Skin of body (tissue), 1 donor: ENCODE measurements at regions not wholly inside any gene's neighbourhood (a gene's known extent, or its start where the extent isn't known, plus 50 kb on each side); places are given as distances from the start of the nearest gene placed in this dataset.

ENCODE experiments used
- DNase-seq: peaks from one replicate; lab custom pipeline; 2025; lab: John Stamatoyannopoulos, UW

- DNase-seq, result no peak
Measured at GRCh38 chr22:46077669-46078099, 72.6 kb upstream of the PPARA start.

GRCh38 chr22:46078241-46079092 lies 71.9 kb upstream of the PPARA start:
- no peak for DNase-seq

- DNase-seq, result no peak
Measured at GRCh38 chr22:46079093-46079860, 71.0 kb upstream of the PPARA start.

- DNase-seq, result no peak
Measured at GRCh38 chr22:46079861-46080821, 70.2 kb upstream of the PPARA start.

- no peak for DNase-seq
Measured at GRCh38 chr22:46081036-46081830, 69.1 kb upstream of the PPARA start.

- no peak for DNase-seq
Measured at GRCh38 chr22:46081831-46082210, 68.5 kb upstream of the PPARA start.

GRCh38 chr22:46082633-46083032 lies 67.7 kb upstream of the PPARA start:
- no peak for DNase-seq

GRCh38 chr22:46083383-46084350 lies 66.7 kb upstream of the PPARA start:
- DNase-seq, result no peak

GRCh38 chr22:46084376-46084775 lies 66.0 kb upstream of the PPARA start:
- DNase-seq, result no peak

GRCh38 chr22:46084943-46085827 lies 65.1 kb upstream of the PPARA start:
- no peak for DNase-seq

- no peak for DNase-seq
Measured at GRCh38 chr22:46085828-46086576, 64.3 kb upstream of the PPARA start.

GRCh38 chr22:46086577-46087335 lies 63.6 kb upstream of the PPARA start:
- no peak for DNase-seq

- DNase-seq, result no peak
Measured at GRCh38 chr22:46087336-46087690, 63.0 kb upstream of the PPARA start.

- peak; percentile 93 for DNase-seq
Measured at GRCh38 chr22:46087816-46088277, 62.5 kb upstream of the PPARA start.

GRCh38 chr22:46088541-46089311 lies 61.6 kb upstream of the PPARA start:
- no peak for DNase-seq

GRCh38 chr22:46089426-46090035 lies 60.8 kb upstream of the PPARA start:
- no peak for DNase-seq
